D341Med (cell line): ENCODE measurements at regions not wholly inside any gene's neighbourhood (a gene's known extent, or its start where the extent isn't known, plus 50 kb on each side); places are given as distances from the start of the nearest gene placed in this dataset.
"Not testable (repeated sequence)": the region's sequence is repeated elsewhere in the genome, so short reads cannot be mapped to it uniquely, and the experiment has no call there.

ENCODE experiments used
- DNase-seq: peaks from one replicate; pipeline ENCODE4 v3.0.0; 2012; ENCODE audit warnings: low spot score

- DNase-seq = no peak
Measured at GRCh38 chr13:56501750-56502149, 639.0 kb upstream of the PRR20A start.

GRCh38 chr13:56510836-56511235 is 629.9 kb upstream of the PRR20A start:
- no peak for DNase-seq

GRCh38 chr13:56512336-56512735 is 628.4 kb upstream of the PRR20A start:
- DNase-seq = not testable (repeated sequence)

GRCh38 chr13:56515441-56515840 is 625.3 kb upstream of the PRR20A start:
- no peak for DNase-seq

- no peak for DNase-seq
Measured at GRCh38 chr13:56528040-56528790, 612.5 kb upstream of the PRR20A start.

- DNase-seq = no peak
Measured at GRCh38 chr13:56530096-56530495, 610.6 kb upstream of the PRR20A start.

- not testable (repeated sequence) for DNase-seq
Measured at GRCh38 chr13:56547921-56548320, 592.8 kb upstream of the PRR20A start.

GRCh38 chr13:56558698-56559320 is 581.9 kb upstream of the PRR20A start:
- DNase-seq = no peak

- DNase-seq = peak; percentile 46
Measured at GRCh38 chr13:56561327-56561726, 579.4 kb upstream of the PRR20A start.

- DNase-seq = no peak
Measured at GRCh38 chr13:56563663-56564062, 577.1 kb upstream of the PRR20A start.

GRCh38 chr13:56586976-56587375 is 553.7 kb upstream of the PRR20A start:
- peak; percentile 25 for DNase-seq

GRCh38 chr13:56615572-56615971 is 525.1 kb upstream of the PRR20A start:
- DNase-seq = no peak

GRCh38 chr13:56622840-56623239 is 517.9 kb upstream of the PRR20A start:
- DNase-seq = no peak

- DNase-seq = not testable (repeated sequence)
Measured at GRCh38 chr13:56628886-56629285, 511.8 kb upstream of the PRR20A start.

- not testable (repeated sequence) for DNase-seq
Measured at GRCh38 chr13:56631060-56631459, 509.7 kb upstream of the PRR20A start.

- DNase-seq = no peak
Measured at GRCh38 chr13:56653043-56653442, 487.7 kb upstream of the PRR20A start.

GRCh38 chr13:56659041-56659471 is 481.7 kb upstream of the PRR20A start:
- DNase-seq = no peak

- DNase-seq = no peak
Measured at GRCh38 chr13:56670563-56670962, 470.2 kb upstream of the PRR20A start.

- no peak for DNase-seq
Measured at GRCh38 chr13:56681404-56681803, 459.3 kb upstream of the PRR20A start.

GRCh38 chr13:56687131-56687530 is 453.6 kb upstream of the PRR20A start:
- DNase-seq = peak; percentile 13

- peak; percentile 37 for DNase-seq
Measured at GRCh38 chr13:56697011-56697410, 443.7 kb upstream of the PRR20A start.

- DNase-seq = no peak
Measured at GRCh38 chr13:56700324-56700723, 440.4 kb upstream of the PRR20A start.

GRCh38 chr13:56706485-56706884 is 434.2 kb upstream of the PRR20A start:
- no peak for DNase-seq

- DNase-seq = no peak
Measured at GRCh38 chr13:56713656-56714055, 427.1 kb upstream of the PRR20A start.
